ENCODE measurements at regions not wholly inside any gene's neighbourhood (a gene's known extent, or its start where the extent isn't known, plus 50 kb on each side); places are given as distances from the start of the nearest gene placed in this dataset.
A peak's percentile ranks its signal among the peaks of the same experiment; 100 is the strongest.

DNA sequence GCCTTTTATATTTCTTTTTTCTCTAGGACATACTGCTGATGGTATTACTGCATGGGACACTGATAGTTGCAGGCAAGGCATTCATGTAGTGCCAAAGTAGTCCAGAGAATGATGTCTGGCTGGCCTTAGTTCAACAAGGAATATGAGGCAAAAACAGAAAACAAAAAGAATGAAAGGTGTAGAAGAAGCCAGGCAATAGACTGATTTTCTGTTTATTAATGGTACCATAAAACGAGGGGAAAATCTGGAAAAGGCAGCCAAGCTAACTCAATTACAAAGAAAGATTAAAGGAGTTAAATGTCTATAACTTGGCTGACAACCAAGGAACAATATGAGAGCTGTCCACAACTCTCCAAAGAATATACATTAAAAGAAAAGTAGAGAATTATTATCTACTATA is 284.9 kb downstream of the ZEB2 start:
- no peaks in the 10 kb centered on the region for H3K9me3 ChIP-seq (ENCODE audit: control insufficient read depth, low read depth, low read length)
- no peak overlapping the region for H2BK12ac ChIP-seq (ENCODE audit: insufficient read length, low read depth, low read length)
- H4K5ac ChIP-seq (ENCODE audit: insufficient read length, low read depth, low read length): no peak overlapping the region
- no peak overlapping the region for H3T11ph ChIP-seq (ENCODE audit: low read length)
- H3K56ac ChIP-seq (ENCODE audit: insufficient read length, low read depth, low read length): no peak overlapping the region
- WGBS (ENCODE audit: extremely low coverage, insufficient read length, low lambda C conversion rate): no CpG with 5 or more reads among the region's 1 CpG
- no peaks in the 10 kb centered on the region for H3K27me3 ChIP-seq (ENCODE audit: insufficient read depth, low read length)
- no peak overlapping the region for H2BK120ac ChIP-seq (ENCODE audit: low read depth, low read length, poor library complexity, severe bottlenecking)
- H4K8ac ChIP-seq (replicated peaks; ENCODE audit: insufficient read length, low read depth, low read length): no peak overlapping the region
- H2BK15ac ChIP-seq (ENCODE audit: low read depth, low read length): no peak overlapping the region
- no peak overlapping the region for H3K27ac ChIP-seq (ENCODE audit: insufficient read length, low read depth, low read length)
- H3K4me1 Mint-ChIP-seq: peaks cover 44 to 48% of the 10 kb centered on the region in 2 experiments
- H3K27me3 Mint-ChIP-seq (ENCODE audit: low read depth): no peaks in the 10 kb centered on the region
- no peak overlapping the region for H2BK5ac ChIP-seq (ENCODE audit: insufficient read length, low read length)
- H3K79me1 ChIP-seq (ENCODE audit: insufficient read depth, low read depth, low read length, poor library complexity, severe bottlenecking): no peaks in the 10 kb centered on the region
- H3K4ac ChIP-seq (ENCODE audit: low read depth, low read length): no peak overlapping the region
- H3K9ac ChIP-seq (ENCODE audit: extremely low read depth, insufficient read length, low read length): no peak overlapping the region
- no peak overlapping the region for H3K4me3 Mint-ChIP-seq
- TF ChIP-seq, protein P1, sequence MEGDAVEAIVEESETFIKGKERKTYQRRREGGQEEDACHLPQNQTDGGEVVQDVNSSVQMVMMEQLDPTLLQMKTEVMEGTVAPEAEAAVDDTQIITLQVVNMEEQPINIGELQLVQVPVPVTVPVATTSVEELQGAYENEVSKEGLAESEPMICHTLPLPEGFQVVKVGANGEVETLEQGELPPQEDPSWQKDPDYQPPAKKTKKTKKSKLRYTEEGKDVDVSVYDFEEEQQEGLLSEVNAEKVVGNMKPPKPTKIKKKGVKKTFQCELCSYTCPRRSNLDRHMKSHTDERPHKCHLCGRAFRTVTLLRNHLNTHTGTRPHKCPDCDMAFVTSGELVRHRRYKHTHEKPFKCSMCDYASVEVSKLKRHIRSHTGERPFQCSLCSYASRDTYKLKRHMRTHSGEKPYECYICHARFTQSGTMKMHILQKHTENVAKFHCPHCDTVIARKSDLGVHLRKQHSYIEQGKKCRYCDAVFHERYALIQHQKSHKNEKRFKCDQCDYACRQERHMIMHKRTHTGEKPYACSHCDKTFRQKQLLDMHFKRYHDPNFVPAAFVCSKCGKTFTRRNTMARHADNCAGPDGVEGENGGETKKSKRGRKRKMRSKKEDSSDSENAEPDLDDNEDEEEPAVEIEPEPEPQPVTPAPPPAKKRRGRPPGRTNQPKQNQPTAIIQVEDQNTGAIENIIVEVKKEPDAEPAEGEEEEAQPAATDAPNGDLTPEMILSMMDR (conservative IDR thresholded peaks at IDR 0.05): no peak
- no peak overlapping the region for H4K91ac ChIP-seq (ENCODE audit: insufficient read length, low read depth, low read length)
- H3K23ac ChIP-seq (ENCODE audit: insufficient read length, low read depth, low read length): no peak overlapping the region
- no peak overlapping the region for H3K18ac ChIP-seq (ENCODE audit: insufficient read length, low read depth, low read length)
- no peaks in the 10 kb centered on the region for H3K79me2 ChIP-seq (ENCODE audit: insufficient read depth, low read length)
- H3K36me3 Mint-ChIP-seq (ENCODE audit: insufficient read depth in 1 of 3, low read depth in 3 of 3): no peaks in the 10 kb centered on the region
- DNase-seq: no peak
- H3K27ac Mint-ChIP-seq: peak overlapping the region in 1 of 3 experiments; percentile 22; a peak in 2 of 7 replicates
- H3K14ac ChIP-seq (ENCODE audit: insufficient read depth, low read length): no peak overlapping the region
- no peak overlapping the region for H3K4me2 ChIP-seq (ENCODE audit: insufficient read depth, insufficient read length, low read length)
- no peak overlapping the region for H2AFZ ChIP-seq (ENCODE audit: low read length)
- no peaks in the 10 kb centered on the region for H3K9me3 Mint-ChIP-seq
- no peak overlapping the region for H2AK5ac ChIP-seq (ENCODE audit: insufficient read length, low read length)
- no peaks in the 10 kb centered on the region for H4K20me1 ChIP-seq (ENCODE audit: control insufficient read depth, insufficient read depth, insufficient read length)
- no peaks in the 10 kb centered on the region for H3K23me2 ChIP-seq (ENCODE audit: insufficient read length, low read depth, low read length, poor library complexity, severe bottlenecking)
- H2BK20ac ChIP-seq (ENCODE audit: low read depth, low read length, poor library complexity, severe bottlenecking): no peak overlapping the region
- H3K4me1 ChIP-seq (ENCODE audit: insufficient read depth, low read length): peaks cover 4% of the 10 kb centered on the region; the same call in 1 of the 2 replicates

Measured in H9 (cell line).